ENCODE measurements at regions not wholly inside any gene's neighbourhood (a gene's known extent, or its start where the extent isn't known, plus 50 kb on each side); places are given as distances from the start of the nearest gene placed in this dataset.
"Not testable (repeated sequence)": the region's sequence is repeated elsewhere in the genome, so short reads cannot be mapped to it uniquely, and the experiment has no call there.

DNA sequence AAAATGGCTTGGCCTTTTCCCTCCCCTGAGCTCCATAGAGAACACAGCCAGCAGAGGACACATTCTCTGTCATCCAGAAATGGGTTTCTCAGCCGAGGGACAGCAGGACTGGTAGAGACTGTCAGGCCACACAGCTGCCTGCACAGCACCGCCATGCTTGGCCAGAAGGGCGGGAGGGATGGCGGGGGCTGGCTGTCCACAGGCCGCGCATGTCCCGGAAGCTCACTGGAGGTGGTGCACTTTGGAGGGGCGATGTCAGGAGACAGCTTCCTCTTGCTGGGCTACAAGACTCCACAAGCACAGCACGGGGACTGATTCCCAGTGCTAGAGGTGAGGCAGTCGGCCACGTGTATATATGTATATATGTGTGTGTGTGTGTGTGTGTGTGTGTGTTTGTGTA is 125.3 kb downstream of the GOLGA6L4 start:
- H3K27ac ChIP-seq (ENCODE audit: insufficient read depth, low read length, poor library complexity, severe bottlenecking); H3K36me3 ChIP-seq (ENCODE audit: control insufficient read depth, insufficient read depth, low read length); H3K4me1 ChIP-seq (ENCODE audit: control insufficient read depth, insufficient read depth, low read length, poor library complexity, severe bottlenecking); H3K9me3 ChIP-seq (ENCODE audit: control insufficient read depth, low read length); H3K4me3 ChIP-seq (ENCODE audit: insufficient read depth, low read depth, low read length, poor library complexity, severe bottlenecking); DNase-seq; H3K27me3 ChIP-seq (replicated peaks; ENCODE audit: control insufficient read depth, insufficient read depth, low read length, poor library complexity, severe bottlenecking): not testable (repeated sequence)

DNA sequence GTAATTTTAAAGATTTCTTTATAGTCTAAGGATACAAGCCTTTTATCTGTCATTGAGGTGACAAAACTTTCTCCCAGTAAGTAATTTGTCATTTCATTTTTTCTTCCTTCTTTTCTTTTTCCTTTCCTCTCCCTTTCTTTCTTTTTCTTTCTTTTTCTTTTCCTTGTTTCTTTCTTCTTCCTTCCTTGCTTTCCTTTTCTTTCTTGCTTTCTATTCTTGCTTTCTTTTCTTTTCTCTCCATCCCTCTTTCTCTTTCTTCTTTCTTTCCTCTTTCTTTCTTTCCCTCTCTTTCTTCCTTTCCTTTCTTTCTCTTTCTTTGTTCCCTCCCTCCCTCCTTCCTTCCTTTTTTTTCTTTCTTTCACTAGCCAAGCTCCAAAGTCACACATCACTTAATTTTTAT is 148.8 kb downstream of the GOLGA6L4 start:
- not testable (repeated sequence) for H3K27ac ChIP-seq (ENCODE audit: insufficient read depth, low read length, poor library complexity, severe bottlenecking); H3K36me3 ChIP-seq (ENCODE audit: control insufficient read depth, insufficient read depth, low read length); H3K27me3 ChIP-seq (replicated peaks; ENCODE audit: control insufficient read depth, insufficient read depth, low read length, poor library complexity, severe bottlenecking); H3K9me3 ChIP-seq (ENCODE audit: control insufficient read depth, low read length); DNase-seq; H3K4me1 ChIP-seq (ENCODE audit: control insufficient read depth, insufficient read depth, low read length, poor library complexity, severe bottlenecking); H3K4me3 ChIP-seq (ENCODE audit: insufficient read depth, low read depth, low read length, poor library complexity, severe bottlenecking)

- Histone ChIP-seq H3K4me3 (ENCODE audit: insufficient read depth, low read depth, low read length, poor library complexity, severe bottlenecking) (no peak overlapping the region), H3K4me1 (ENCODE audit: control insufficient read depth, insufficient read depth, low read length, poor library complexity, severe bottlenecking) (no peaks in the 10 kb centered on the region), H3K36me3 (ENCODE audit: control insufficient read depth, insufficient read depth, low read length) (no peaks in the 10 kb centered on the region), H3K27me3 (replicated peaks; ENCODE audit: control insufficient read depth, insufficient read depth, low read length, poor library complexity, severe bottlenecking) (no peaks in the 10 kb centered on the region), H3K9me3 (ENCODE audit: control insufficient read depth, low read length) (no peaks in the 10 kb centered on the region), H3K27ac (ENCODE audit: insufficient read depth, low read length, poor library complexity, severe bottlenecking) (no peak overlapping the region)
- no peak for DNase-seq
These were observed 151.5 kb downstream of the GOLGA6L4 start for GRCh38 chr15:84387086-84387485.

GRCh38 chr15:84388201-84388600 is 152.6 kb downstream of the GOLGA6L4 start:
- not testable (repeated sequence) for H3K36me3 ChIP-seq (ENCODE audit: control insufficient read depth, insufficient read depth, low read length); H3K4me3 ChIP-seq (ENCODE audit: insufficient read depth, low read depth, low read length, poor library complexity, severe bottlenecking); H3K9me3 ChIP-seq (ENCODE audit: control insufficient read depth, low read length); H3K27ac ChIP-seq (ENCODE audit: insufficient read depth, low read length, poor library complexity, severe bottlenecking); DNase-seq; H3K4me1 ChIP-seq (ENCODE audit: control insufficient read depth, insufficient read depth, low read length, poor library complexity, severe bottlenecking); H3K27me3 ChIP-seq (replicated peaks; ENCODE audit: control insufficient read depth, insufficient read depth, low read length, poor library complexity, severe bottlenecking)

GRCh38 chr15:84388638-84389037 is 153.1 kb downstream of the GOLGA6L4 start:
- H3K4me3 ChIP-seq (ENCODE audit: insufficient read depth, low read depth, low read length, poor library complexity, severe bottlenecking); DNase-seq; H3K27ac ChIP-seq (ENCODE audit: insufficient read depth, low read length, poor library complexity, severe bottlenecking); H3K27me3 ChIP-seq (replicated peaks; ENCODE audit: control insufficient read depth, insufficient read depth, low read length, poor library complexity, severe bottlenecking); H3K36me3 ChIP-seq (ENCODE audit: control insufficient read depth, insufficient read depth, low read length); H3K4me1 ChIP-seq (ENCODE audit: control insufficient read depth, insufficient read depth, low read length, poor library complexity, severe bottlenecking); H3K9me3 ChIP-seq (ENCODE audit: control insufficient read depth, low read length): not testable (repeated sequence)

DNA sequence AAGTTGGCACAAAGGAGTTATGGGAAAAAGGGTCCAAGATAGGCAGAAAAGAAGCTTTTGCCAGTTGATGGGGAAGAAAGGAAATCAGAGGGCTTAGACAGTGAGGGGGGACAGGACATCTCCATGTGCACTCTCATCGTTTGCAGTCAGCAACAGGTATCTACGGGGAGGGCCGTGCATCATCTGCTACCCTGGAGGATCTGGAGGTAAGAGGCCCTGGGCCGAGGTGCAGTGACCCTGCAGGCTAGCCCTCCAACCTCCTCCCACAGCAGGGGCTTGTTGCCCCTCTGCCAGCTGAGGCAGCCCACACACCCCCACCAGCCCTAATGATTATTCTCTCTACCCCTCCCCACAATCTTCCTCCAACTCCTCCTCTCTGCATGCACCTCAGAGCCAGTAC is 154.8 kb downstream of the GOLGA6L4 start:
- not testable (repeated sequence) for H3K36me3 ChIP-seq (ENCODE audit: control insufficient read depth, insufficient read depth, low read length); H3K9me3 ChIP-seq (ENCODE audit: control insufficient read depth, low read length); H3K4me1 ChIP-seq (ENCODE audit: control insufficient read depth, insufficient read depth, low read length, poor library complexity, severe bottlenecking); H3K27me3 ChIP-seq (replicated peaks; ENCODE audit: control insufficient read depth, insufficient read depth, low read length, poor library complexity, severe bottlenecking); H3K4me3 ChIP-seq (ENCODE audit: insufficient read depth, low read depth, low read length, poor library complexity, severe bottlenecking); H3K27ac ChIP-seq (ENCODE audit: insufficient read depth, low read length, poor library complexity, severe bottlenecking); DNase-seq

- H3K27ac ChIP-seq (ENCODE audit: insufficient read depth, low read length, poor library complexity, severe bottlenecking), result no peak overlapping the region
- no peak overlapping the region for H3K4me3 ChIP-seq (ENCODE audit: insufficient read depth, low read depth, low read length, poor library complexity, severe bottlenecking)
- no peaks in the 10 kb centered on the region for H3K4me1 ChIP-seq (ENCODE audit: control insufficient read depth, insufficient read depth, low read length, poor library complexity, severe bottlenecking)
- no peaks in the 10 kb centered on the region for H3K36me3 ChIP-seq (ENCODE audit: control insufficient read depth, insufficient read depth, low read length)
- no peaks in the 10 kb centered on the region for H3K27me3 ChIP-seq (replicated peaks; ENCODE audit: control insufficient read depth, insufficient read depth, low read length, poor library complexity, severe bottlenecking)
- no peaks in the 10 kb centered on the region for H3K9me3 ChIP-seq (ENCODE audit: control insufficient read depth, low read length)
- no peak for DNase-seq
These were observed 155.6 kb downstream of the GOLGA6L4 start for GRCh38 chr15:84391191-84391590.

DNA sequence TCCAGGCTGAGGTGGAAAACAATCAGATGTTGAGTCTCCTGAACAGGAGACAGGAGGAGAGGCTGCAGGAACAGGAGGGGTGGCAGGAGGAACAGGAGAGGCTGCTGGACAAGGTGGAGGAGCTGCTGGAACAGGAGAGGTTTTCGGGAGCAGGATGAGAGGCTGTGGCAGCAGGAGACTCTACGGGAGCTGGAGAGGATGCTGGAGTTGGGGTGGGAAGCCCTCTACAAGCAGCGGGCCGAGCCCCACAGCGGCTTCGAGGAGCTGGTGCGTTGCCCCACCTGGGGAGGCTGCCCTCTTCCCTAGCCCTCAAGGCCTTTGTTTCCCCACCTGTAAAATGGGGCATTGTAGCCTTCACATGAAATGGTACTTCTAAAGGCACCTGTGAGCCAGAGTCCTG is 156.4 kb downstream of the GOLGA6L4 start:
- DNase-seq; H3K27ac ChIP-seq (ENCODE audit: insufficient read depth, low read length, poor library complexity, severe bottlenecking); H3K4me3 ChIP-seq (ENCODE audit: insufficient read depth, low read depth, low read length, poor library complexity, severe bottlenecking); H3K27me3 ChIP-seq (replicated peaks; ENCODE audit: control insufficient read depth, insufficient read depth, low read length, poor library complexity, severe bottlenecking); H3K4me1 ChIP-seq (ENCODE audit: control insufficient read depth, insufficient read depth, low read length, poor library complexity, severe bottlenecking); H3K9me3 ChIP-seq (ENCODE audit: control insufficient read depth, low read length); H3K36me3 ChIP-seq (ENCODE audit: control insufficient read depth, insufficient read depth, low read length): not testable (repeated sequence)

DNA sequence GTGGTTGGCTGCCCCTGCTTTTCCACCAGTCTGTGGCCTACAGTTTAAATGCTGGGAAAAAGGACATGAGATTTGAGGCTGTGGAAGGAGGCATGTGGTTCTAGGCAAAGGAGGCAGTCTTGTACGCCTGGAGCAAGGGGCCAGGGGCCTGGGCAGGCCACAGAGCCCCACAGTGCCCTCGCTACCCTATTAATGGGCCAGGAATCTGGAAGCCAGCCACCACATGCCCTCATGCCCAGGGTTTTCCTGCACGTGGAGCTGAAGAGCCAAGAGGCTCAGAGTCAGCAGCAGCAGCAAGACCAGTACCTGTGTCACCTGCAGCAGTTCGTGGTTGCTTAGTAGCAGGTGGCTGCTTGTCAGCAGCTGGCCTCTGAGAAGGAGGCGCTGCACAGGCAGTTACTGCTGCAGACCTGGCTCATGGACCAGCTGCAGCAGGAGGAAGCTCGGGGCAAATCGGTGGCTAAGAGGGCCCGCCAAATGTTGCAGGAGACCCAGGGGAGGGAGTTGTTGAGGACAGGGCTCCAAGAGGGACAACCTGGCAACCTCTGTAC is 157.9 kb downstream of the GOLGA6L4 start:
- H3K4me3 ChIP-seq (ENCODE audit: insufficient read depth, low read depth, low read length, poor library complexity, severe bottlenecking); H3K27ac ChIP-seq (ENCODE audit: insufficient read depth, low read length, poor library complexity, severe bottlenecking); DNase-seq; H3K4me1 ChIP-seq (ENCODE audit: control insufficient read depth, insufficient read depth, low read length, poor library complexity, severe bottlenecking); H3K27me3 ChIP-seq (replicated peaks; ENCODE audit: control insufficient read depth, insufficient read depth, low read length, poor library complexity, severe bottlenecking); H3K36me3 ChIP-seq (ENCODE audit: control insufficient read depth, insufficient read depth, low read length); H3K9me3 ChIP-seq (ENCODE audit: control insufficient read depth, low read length): not testable (repeated sequence)

DNA sequence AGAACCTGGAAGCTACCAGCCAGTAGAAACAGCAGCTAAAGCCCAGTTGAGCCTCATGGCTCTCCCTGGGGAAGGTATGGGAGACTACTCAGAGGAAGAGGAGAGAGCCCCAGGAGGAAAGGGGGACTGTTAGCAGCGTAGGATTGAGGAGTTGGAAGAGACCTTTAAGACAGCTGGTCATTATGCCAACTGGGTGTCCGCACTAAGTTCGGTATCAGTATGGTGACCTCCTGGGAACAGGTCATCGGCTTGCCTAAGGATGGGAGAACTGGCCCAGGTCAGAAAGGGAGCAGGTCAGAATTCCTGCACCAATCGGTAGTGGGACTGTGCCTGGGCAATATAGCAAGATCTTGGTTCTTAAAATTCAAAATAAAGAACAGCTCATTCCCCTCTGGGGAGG is 158.4 kb downstream of the GOLGA6L4 start:
- not testable (repeated sequence) for H3K27me3 ChIP-seq (replicated peaks; ENCODE audit: control insufficient read depth, insufficient read depth, low read length, poor library complexity, severe bottlenecking); H3K27ac ChIP-seq (ENCODE audit: insufficient read depth, low read length, poor library complexity, severe bottlenecking); DNase-seq; H3K4me3 ChIP-seq (ENCODE audit: insufficient read depth, low read depth, low read length, poor library complexity, severe bottlenecking); H3K9me3 ChIP-seq (ENCODE audit: control insufficient read depth, low read length); H3K36me3 ChIP-seq (ENCODE audit: control insufficient read depth, insufficient read depth, low read length); H3K4me1 ChIP-seq (ENCODE audit: control insufficient read depth, insufficient read depth, low read length, poor library complexity, severe bottlenecking)

DNA sequence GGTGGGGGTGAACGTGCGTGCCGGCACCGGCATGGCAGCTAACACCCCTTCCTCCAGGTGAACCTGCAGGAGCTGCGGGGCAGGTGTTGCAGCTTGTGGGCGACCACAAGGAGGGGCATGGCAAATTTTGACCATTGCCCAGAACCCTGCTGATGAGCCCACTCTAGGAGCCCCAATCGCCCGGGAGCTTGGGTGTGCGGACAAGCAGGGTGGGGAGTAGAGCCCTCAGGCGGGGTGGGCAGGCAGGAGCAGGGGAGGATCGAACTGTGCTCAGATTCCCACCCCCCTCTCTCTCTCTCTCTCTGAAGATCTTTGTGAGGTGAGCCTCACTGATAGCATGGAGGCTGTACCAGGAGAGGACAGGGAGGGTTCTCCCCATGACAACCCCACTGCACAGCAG is 159.8 kb downstream of the GOLGA6L4 start:
- H3K4me3 ChIP-seq (ENCODE audit: insufficient read depth, low read depth, low read length, poor library complexity, severe bottlenecking); H3K4me1 ChIP-seq (ENCODE audit: control insufficient read depth, insufficient read depth, low read length, poor library complexity, severe bottlenecking); DNase-seq; H3K27me3 ChIP-seq (replicated peaks; ENCODE audit: control insufficient read depth, insufficient read depth, low read length, poor library complexity, severe bottlenecking); H3K9me3 ChIP-seq (ENCODE audit: control insufficient read depth, low read length); H3K27ac ChIP-seq (ENCODE audit: insufficient read depth, low read length, poor library complexity, severe bottlenecking); H3K36me3 ChIP-seq (ENCODE audit: control insufficient read depth, insufficient read depth, low read length): not testable (repeated sequence)
